ENCODE measurements at regions not wholly inside any gene's neighbourhood (a gene's known extent, or its start where the extent isn't known, plus 50 kb on each side); places are given as distances from the start of the nearest gene placed in this dataset.

GRCh38 chr12:124229520-124229919 is 65.4 kb upstream of the RFLNA start:
- ATAC-seq (ENCODE audit: low read depth), result no peak
- Mint-ChIP-seq H3K4me1 (no peaks in the 10 kb centered on the region), H3K9me3 (peaks cover 7% of the 10 kb centered on the region), H3K36me3 (ENCODE audit: low read depth) (no peaks in the 10 kb centered on the region), H3K27me3 (peaks cover 2% of the 10 kb centered on the region), H3K27ac (no peak overlapping the region), H3K4me3 (no peak overlapping the region)
- intact Hi-C loops (cut with micrococcal nuclease), result no loop called here
- DNase-seq, result no peak
- ChIA-PET CTCF (no interaction called here), POLR2A (no interaction called here)
- TF ChIP-seq CTCF (IDR thresholded peaks at IDR 0.05), result no peak

GRCh38 chr12:124230117-124230757 is 64.7 kb upstream of the RFLNA start:
- ChIA-PET POLR2A (no interaction called here), CTCF (no interaction called here)
- Mint-ChIP-seq H3K4me1 (no peaks in the 10 kb centered on the region), H3K27me3 (no peaks in the 10 kb centered on the region), H3K4me3 (no peak overlapping the region), H3K9me3 (peaks cover 9% of the 10 kb centered on the region), H3K36me3 (ENCODE audit: low read depth) (no peaks in the 10 kb centered on the region), H3K27ac (no peak overlapping the region)
- DNase-seq (no peak), ATAC-seq (ENCODE audit: low read depth) (no peak)
- intact Hi-C loops (cut with micrococcal nuclease), result no loop called here
- no peak for TF ChIP-seq CTCF (IDR thresholded peaks at IDR 0.05)

- Mint-ChIP-seq H3K4me1 (no peaks in the 10 kb centered on the region), H3K27ac (no peak overlapping the region), H3K9me3 (peaks cover 9% of the 10 kb centered on the region), H3K36me3 (ENCODE audit: low read depth) (no peaks in the 10 kb centered on the region), H3K4me3 (no peak overlapping the region), H3K27me3 (no peaks in the 10 kb centered on the region)
- intact Hi-C loops (cut with micrococcal nuclease), result no loop called here
- TF ChIP-seq CTCF (IDR thresholded peaks at IDR 0.05), result no peak
- ATAC-seq (ENCODE audit: low read depth) (no peak), DNase-seq (no peak)
- POLR2A ChIA-PET, result no interaction called here
- CTCF ChIA-PET, result no interaction called here
These were observed 64.1 kb upstream of the RFLNA start for GRCh38 chr12:124230789-124231188.

- DNase-seq, result no peak
- ChIA-PET POLR2A (no interaction called here), CTCF (no interaction called here)
- no peak for TF ChIP-seq CTCF (IDR thresholded peaks at IDR 0.05)
- intact Hi-C loops (cut with micrococcal nuclease), result no loop called here
- no peak overlapping the region for H3K4me3 Mint-ChIP-seq
- no peaks in the 10 kb centered on the region for H3K36me3 Mint-ChIP-seq (ENCODE audit: low read depth)
- H3K4me1 Mint-ChIP-seq, result no peaks in the 10 kb centered on the region
- ATAC-seq (ENCODE audit: low read depth), result no peak
- H3K27me3 Mint-ChIP-seq, result no peaks in the 10 kb centered on the region
- H3K27ac Mint-ChIP-seq, result no peak overlapping the region
- H3K9me3 Mint-ChIP-seq, result peaks cover 9% of the 10 kb centered on the region
These were observed 62.8 kb upstream of the RFLNA start for GRCh38 chr12:124231980-124232653.

- ATAC-seq (ENCODE audit: low read depth) (no peak), DNase-seq (no peak)
- no peaks in the 10 kb centered on the region for H3K27me3 Mint-ChIP-seq
- no peaks in the 10 kb centered on the region for H3K4me1 Mint-ChIP-seq
- H3K36me3 Mint-ChIP-seq (ENCODE audit: low read depth), result no peaks in the 10 kb centered on the region
- no peak overlapping the region for H3K27ac Mint-ChIP-seq
- intact Hi-C loops (cut with micrococcal nuclease), result no loop called here
- peaks cover 9% of the 10 kb centered on the region for H3K9me3 Mint-ChIP-seq
- TF ChIP-seq CTCF (IDR thresholded peaks at IDR 0.05), result no peak
- no peak overlapping the region for H3K4me3 Mint-ChIP-seq
- ChIA-PET POLR2A (no interaction called here), CTCF (no interaction called here)
These were observed 62.3 kb upstream of the RFLNA start for GRCh38 chr12:124232654-124232987.

Measured in activated B cell treated with CpG ODN at 0.5 μM for 24 hours (primary cell).